ELR (cell line): ENCODE measurements at regions not wholly inside any gene's neighbourhood (a gene's known extent, or its start where the extent isn't known, plus 50 kb on each side); places are given as distances from the start of the nearest gene placed in this dataset.

Experiments
- DNase-seq: peaks from one replicate; pipeline ENCODE4 v3.0.0-alpha.2; 2015; ENCODE audit warnings: low read depth

DNA sequence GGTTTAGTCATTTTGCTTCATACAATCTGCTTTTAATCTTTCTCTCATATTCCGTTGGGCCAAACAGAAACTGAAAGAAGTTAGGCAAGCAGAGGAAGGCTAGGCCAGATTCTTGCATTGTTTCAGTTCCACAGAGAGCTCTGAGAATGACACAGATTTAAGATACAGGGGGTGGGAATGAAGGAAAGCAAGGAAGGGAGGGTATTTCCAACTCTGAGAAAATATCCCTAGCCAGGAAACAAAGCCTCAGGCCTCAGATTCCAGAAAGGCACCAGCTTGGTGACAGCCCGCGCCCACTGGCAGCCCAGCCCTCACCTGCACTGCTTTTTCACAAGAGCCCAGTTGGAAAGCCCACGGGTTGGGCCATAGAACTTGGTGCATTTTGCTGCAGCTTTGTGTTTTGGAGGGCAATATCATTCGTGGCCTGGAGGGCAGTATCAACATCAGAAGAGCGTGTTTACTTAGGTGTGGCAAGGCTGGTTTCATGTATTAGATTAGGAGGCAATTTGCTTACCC is 63.5 kb downstream of the ENC1 start:
- peak; percentile 31 for DNase-seq

DNA sequence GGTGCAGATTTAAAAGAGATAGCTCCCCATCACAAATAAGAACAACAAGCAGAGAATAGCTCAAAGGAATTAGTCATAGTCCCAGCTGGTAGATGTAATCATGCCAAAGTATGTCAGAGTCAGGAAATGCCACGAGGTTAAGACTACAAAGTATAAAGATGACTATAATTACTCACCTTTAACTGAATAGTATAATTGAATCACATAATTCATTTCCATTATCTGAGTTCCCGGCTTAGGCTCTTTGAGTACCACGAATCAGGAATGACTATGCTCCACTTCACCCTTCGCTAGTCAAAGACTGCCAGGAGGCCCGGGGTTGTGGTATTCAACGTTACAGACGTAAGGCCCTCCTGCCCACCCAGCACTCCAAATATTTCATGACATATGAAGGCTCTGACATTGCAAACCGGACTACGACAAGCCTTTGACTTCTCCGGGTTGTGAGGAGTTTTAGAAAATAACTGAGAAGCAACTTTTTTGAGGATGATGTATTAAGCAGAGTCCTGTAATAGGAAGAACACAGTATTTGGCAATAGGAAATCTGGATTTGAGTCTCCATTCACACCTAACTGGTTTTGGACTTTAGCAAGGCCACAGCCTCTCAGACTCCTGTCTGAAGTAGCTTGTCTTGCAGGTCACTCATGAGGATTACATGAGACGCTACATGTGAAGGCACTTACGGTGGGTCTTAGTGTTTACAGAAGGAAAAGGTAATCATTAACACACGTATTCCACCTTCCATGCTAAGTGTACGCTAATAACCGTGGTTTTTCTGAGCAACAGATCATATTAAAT is 64.6 kb downstream of the ENC1 start:
- peak; percentile 93 for DNase-seq

DNA sequence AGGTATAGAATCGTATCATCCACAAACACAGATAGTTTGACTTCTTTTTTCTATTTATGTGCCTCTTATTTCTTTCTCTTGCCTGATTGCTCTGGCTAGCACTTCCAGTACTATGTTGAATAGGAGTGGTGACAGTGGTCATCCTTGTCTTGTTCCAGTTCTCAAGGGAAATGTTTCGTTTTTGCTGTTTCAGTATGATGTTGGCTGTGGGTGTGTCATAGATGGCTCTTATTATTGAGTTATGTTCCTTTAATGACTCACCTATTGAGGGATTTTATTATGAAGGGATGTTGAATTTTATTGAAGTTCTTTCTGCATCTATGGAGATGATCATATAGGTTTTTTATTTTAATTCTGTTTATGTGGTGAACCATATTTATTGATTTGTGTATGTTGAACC is 70.3 kb downstream of the ENC1 start:
- DNase-seq, result peak; percentile 46

DNA sequence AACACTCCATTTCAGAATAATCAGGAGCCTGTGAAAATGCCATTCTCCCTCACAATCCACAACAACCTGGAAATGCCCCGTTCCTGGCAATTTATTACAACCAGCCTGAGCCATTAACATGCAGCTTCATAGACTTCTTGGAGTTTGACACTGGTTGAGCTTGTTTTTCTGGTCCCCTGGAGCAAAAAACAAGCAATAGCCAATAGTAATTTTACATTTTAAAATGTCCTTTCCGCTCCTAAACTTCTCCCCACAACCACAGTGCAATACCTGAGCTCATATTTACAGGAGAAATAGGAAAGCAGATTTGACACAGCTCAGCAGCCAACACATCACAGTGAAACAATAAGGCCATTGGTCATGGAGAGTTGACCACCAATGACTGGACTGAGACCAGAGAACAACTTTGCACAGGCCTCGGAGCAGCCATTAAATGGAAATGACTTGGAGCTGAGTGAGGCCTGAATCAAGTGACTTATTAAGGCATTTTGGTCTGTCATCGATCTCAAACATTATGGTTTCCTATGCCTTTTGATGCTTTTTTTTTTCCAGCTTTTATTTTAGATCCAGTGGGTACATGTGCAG is 73.0 kb downstream of the ENC1 start:
- DNase-seq, result no peak

DNA sequence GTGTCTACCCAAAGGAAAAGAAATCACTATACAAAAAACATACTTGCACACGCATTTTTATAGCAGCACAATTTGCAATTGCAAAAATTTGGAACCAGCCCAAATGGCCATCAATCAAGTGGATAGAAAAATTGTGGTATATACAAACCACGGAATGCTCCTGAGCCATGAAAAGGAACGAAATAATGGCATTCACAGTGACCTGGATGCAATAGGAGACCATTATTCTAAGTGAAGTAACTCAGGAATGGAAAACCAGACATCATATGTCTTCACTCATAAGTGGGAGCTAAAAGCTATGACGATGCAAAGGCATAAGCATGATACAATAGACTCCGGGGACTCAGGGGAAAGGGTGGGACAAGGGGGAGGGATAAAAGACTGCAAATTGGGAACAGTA is 78.4 kb downstream of the ENC1 start:
- no peak for DNase-seq

DNA sequence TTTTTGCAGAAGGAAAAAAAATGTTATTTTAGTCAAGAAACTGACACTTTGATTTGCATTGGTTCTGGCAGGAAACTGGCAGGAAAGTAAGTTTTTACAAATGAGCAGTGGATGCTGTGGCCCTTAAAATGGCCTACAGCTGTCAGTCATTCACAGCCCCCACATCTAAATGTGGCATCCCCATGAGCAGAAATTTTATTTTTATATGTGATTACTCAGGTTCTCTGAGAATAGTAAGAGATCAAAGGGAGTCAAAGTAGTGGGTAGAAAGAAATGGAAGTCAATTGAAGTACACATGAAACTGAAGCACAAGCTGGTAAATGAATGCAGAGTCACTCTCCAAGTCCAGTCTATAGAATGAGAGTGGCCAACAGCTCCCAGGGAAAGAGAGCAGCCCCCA is 80.3 kb downstream of the ENC1 start:
- no peak for DNase-seq

DNA sequence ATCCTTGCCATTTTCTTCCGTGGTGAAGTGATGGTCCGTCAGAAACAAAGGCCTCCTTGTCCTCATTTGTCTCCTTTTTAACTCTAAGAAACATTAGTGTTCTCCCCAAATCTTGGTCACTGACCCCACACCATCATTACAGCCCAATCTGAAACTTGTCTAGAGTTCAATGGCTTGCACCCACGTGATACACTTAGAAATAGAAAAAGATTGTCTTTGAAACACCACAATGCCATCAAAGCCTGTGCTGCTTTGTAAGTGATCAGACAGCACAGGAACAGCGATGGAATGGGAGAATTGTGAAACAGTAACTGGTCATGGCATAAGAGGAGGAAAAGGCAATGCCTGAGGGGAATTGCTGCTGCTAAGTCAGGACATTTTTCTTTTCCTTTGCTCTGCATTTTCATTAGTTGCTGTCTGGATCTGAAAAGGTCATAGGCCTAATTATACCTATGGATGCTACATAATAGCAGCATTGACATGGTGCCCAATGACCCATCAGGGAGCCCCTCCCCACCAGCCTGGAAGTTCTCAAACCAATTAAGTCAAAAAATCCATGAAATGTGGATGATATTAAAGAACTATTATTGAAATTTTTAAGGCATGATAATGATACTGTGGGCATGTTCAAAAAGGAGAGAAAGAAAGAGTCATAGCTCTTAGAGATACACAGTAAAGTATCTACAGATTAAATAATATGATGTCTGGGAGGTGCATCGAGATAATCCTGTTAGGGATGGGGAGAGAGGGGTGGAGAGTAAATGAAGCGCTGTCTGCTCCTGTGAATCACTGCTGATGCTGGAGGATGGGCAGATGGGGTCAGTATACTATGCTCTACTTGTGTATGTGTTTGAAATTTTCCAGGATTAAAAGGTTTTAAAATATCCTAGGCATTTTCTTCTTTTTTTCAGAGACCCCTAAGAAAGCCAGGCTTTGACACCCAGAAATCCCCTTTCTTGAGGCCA is 83.6 kb downstream of the ENC1 start:
- DNase-seq, result peak; percentile 64

DNA sequence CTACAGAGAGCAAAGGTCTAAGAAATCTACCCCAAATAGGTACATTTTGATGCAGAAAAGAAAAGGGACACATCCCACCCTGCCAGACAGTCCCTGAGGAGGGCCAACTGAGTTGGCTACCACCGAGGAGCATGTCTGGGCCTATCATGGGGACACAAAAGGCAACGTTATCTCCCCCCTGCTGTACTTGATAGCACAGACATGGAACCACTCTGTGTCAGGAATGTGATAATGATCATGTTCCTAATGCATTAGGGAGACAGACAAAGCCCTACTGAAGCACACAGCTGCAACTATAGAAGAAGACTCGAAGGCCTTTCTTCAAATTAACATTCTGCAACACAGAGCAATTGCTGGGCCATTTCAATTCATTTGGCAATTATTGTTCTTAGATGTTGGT is 84.5 kb downstream of the ENC1 start:
- DNase-seq, result no peak

DNA sequence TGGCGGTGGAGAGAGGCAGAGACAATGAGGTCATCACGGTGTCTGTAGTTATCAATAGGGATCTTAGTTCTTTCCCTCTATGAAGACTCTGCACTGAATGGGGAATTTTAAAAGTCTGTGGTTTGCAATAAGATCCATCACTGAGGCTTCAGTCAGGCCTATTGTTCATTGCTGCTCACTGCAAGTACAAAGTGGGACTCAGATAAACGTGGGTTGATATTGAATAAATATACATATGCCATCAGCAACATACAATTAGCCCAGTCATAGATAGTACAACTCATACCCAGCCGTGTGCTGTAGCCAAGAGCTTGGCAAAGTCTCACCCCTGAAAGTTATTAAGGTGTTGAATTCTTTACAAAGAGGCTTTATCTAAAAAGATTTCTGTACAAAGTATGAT is 88.4 kb downstream of the ENC1 start:
- DNase-seq, result peak; percentile 19

DNA sequence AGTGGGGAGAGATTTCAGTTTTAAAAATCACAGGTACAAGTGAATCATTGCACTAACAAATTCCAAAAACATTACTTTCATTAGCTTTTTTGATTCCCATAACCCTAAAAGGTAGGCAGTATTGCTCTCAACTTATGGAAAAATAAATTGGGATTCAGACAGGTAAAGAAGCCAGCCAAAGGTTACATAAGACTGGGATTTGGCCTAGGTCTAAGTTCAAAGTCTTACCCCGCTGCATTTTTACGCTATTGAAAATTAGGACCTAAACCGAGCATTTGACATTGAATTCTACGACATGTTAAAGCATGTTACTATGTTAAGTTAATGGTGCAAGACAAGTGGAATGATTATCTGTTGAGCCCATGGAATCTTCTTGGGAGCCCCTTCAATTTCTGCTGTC is 89.6 kb downstream of the ENC1 start:
- DNase-seq, result no peak

DNA sequence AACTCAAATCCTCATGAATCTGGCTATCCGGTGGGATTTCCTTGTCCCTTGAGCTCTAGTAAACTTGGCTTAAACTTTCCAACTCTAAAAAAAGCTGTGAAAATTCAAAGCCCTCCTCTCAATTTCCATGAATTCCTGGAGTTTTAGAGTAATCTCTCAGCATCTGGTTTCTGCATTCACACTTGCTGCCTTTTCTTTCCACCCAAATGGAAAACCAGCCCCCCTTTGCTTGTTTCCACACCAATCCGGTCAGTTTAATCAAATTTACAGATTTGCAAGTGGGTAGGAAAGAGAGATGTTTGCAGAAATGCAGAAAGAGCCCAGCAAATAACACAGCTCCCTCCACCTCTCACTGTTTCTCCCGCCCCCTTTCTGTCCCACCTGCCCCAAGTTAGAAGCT is 91.1 kb downstream of the ENC1 start:
- no peak for DNase-seq

DNA sequence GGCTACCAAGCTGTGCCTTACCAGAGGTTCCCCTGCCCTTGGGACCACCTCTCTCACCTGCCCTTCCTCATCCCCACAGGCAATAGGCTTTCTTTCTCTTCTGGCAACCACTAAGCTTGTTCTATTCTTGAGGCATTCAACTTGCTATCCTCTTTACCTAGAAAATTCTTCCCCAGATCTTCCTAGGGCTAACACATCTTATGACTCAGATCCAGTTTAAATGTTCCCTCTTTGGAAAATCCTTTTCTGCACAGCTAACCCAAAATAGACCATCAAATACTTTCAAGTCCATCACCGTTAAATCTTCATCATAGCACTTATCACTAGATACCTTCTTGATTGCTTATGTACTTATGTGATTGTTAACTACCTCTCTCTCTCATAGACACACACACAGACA is 93.7 kb downstream of the ENC1 start:
- peak; percentile 66 for DNase-seq

DNA sequence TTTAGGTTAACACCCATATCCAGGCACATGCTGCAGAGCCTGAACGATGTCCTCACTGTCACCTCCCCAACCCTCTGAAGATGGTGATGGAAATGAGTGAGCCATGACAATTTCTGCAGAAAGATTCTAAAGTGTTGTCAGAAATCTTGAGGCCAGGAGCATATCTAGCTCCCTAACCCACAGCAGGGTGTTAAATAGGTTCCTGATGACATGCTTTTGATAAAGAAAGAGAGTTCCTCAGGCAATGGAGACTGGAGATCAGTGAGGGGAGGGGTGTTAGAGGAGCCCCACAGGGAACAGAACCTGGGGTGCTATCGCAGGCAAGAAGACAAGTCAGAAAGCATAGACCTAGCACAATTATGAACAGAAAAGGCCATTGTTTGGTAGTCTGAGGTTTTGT is 95.7 kb downstream of the ENC1 start:
- DNase-seq, result no peak

DNA sequence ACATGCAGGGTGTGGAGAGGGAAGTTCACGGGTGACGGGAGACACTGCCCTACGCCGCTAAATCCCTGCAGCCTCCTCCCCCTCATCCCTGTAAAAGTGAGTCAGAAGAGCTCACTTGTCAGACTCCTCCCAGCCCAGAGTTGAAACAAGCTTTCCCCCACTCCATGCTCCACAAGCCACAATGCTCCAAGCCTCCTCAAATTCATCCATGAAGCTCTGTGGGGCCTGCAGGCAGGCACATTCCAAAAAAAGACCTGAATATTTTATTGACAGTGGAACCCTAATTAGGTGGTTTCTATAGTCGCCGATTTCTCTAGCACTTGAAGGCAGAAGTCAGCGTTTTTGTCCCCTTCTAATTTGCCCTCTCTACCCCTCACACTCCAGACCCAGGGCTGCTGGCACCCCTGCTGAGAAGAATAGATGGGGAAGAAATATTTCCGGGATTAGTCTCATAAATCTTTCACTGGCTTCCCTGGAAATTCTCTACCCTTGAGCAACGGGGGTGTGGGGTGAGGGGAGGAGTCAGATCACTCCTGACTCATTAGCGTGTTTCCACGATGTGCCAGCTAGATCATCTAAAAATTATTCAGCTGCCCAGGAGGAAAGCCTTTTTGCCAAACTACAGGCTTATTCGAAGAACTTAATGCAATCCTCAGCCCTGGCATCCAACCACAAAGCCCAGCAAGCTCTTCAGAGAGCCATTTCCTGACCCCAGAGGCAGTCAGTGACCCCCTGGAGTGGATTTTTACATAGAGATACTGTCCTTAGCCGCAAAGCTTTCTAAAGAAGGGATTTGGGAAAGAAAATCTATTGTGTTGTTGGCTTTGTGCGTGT is 97.1 kb downstream of the ENC1 start:
- DNase-seq, result peak; percentile 97

DNA sequence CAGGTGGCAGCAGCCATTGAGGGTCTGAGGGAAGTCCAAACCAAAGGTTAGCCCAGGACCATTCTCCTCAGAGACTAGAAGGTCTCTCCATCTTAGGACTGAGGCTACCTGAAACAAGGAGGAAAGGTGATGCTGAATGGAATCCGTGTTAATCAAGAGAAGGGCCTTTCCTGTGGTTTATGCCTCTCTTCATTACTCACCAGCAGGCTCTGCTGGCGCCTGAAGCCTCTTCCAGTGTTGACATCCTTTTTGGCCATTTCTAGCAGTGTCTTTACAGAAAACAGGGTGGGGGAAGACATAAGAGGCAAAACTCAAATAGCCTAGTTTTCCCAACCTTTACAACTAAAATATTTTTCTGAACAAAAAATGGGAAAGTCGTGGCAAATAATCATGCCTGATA is 98.0 kb downstream of the ENC1 start:
- DNase-seq, result peak; percentile 84

DNA sequence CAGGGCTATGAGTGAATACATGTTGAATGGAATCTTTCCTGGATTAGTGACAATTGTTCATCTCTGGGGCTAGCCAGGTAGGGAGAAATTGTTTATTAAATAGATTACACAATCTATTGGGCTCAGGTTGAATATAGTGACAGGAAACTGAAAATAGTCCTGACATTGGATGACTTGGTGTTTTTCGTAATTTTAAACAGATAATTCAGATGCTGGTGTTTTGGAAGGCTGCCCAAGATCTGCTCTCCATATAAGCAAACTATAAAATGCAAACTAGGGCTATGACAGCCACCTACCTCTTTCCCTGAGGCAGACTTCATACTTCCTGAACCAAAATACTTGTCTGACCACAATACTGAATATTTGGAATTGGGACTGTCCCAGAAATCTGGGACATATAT is 99.1 kb downstream of the ENC1 start:
- peak; percentile 68 for DNase-seq

DNA sequence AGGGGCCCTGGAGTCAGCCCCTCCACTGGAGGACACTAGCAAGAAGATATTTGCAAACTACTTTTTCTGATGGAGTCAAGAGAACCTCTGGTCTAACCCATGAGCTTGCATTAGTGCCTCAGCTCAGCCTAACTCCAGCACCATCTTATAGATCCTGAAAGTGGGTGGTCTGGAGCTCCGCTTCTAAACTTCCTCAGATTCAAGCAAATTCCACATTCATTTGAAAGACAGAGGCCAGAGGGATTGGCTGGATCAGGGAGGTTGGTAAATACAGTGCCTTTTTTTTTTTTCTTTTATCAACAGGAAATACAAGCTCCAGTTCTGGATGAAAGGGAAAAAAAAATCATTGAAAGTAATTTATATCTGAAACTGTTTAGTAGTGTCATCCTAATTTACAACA is 99.9 kb downstream of the ENC1 start:
- peak; percentile 6 for DNase-seq

DNA sequence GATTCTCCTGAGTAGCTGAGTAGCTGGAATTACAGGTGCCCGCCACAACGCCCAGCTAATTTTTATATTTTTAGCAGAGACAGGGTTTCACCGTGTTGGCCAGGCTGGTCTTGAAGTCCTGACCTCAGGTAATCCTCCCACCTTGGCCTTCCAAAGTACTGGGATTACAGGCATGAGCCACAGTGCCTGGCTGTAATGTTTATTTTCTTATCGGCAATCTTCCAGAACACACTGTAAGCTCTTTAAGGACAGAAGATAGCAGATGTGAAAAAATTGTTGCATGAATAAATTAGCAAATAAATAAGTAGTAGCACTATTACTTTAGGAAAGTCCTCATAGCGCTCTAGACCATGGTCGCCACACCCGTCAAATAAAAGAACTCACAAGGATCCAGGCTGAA is 100.5 kb downstream of the ENC1 start:
- no peak for DNase-seq

DNA sequence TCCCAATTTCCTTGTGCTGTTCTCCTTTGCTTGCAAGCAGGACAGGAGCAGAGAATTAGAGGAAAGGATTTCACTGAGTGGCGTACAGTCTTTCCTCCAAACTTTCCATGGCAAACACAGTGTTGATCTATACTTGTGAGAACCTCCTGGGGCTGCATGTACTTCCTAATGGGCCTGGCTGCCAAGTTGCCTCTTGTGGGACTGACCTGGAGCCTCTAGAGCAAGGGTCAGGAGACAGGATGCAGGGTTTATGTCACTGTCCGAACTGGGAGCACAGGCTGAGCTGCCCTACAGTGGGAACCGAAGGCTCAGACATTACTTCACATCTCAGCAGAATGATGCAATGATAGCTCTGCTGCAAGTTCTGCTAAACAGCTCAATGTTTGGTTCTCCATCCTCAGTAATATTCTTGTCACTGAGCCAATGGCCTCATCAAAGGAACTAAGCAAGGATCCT is 102.3 kb downstream of the ENC1 start:
- DNase-seq, result peak; percentile 32

DNA sequence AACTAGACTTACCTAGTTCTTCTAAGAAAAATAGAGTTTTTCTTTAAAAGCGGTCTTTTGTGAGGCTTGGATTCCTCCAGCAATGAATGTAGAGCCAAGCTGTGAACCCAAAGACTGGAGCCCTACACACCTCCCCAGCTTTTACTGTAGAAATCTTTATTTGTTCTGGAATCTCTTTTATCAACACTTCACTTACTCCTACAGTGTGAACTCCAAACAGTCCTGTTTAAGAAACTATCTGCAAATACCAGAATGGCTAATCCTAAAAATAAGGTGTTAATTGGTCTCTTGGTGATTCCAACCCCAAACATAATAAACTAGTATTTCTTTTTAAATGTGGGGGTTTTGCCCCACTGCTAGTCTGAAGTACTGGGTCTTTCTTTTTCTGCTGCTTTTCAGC is 103.9 kb downstream of the ENC1 start:
- no peak for DNase-seq

DNA sequence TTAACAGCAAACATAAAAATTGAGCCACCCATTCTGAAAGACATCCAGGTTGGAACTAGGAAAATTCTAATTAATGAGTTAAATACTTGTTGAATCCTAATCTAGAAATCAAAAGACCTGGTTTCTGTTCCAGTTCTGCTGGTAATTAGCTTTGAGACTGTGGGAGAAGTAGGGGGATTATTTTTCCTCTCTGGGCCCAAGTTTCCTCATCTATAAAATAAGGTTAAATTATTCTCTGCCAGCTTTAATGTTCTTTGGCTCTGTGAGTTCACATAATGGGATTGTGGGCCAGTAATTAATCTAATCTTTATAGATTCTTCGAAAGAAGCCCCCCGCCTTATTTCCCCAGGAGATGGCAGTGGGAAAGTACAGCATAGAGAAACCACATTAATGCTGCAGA is 104.6 kb downstream of the ENC1 start:
- no peak for DNase-seq
